Uterus (tissue), 3 donors: ENCODE measurements at regions not wholly inside any gene's neighbourhood (a gene's known extent, or its start where the extent isn't known, plus 50 kb on each side); places are given as distances from the start of the nearest gene placed in this dataset.

Source experiments
- DNase-seq, 2 donors: peaks; one replicate each; pipeline ENCODE4 v3.0.0-alpha.2; 2019 to 2020
- H3K27ac ChIP-seq, 2 donors: fragments of 200-600 bp; sonication (generic); 1 replicate in 1 of 2; 2 replicates in 1 of 2; pipeline ENCODE4 v1.5.1; 2016 to 2018
- H3K27me3 ChIP-seq, 2 donors: fragments of 200-600 bp; sonication (generic); one replicate each; pipeline ENCODE4 v1.5.1; 2018 to 2019; ENCODE audit warnings: control low read depth in 1 of 2
- H3K36me3 ChIP-seq, 2 donors: fragments of 200-600 bp; sonication (generic); one replicate each; pipeline ENCODE4 v1.5.1; 2019; ENCODE audit warnings: control low read depth in 1 of 2
- H3K4me1 ChIP-seq, 2 donors: fragments of 200-600 bp; sonication (generic); one replicate each; pipeline ENCODE4 v1.5.1; 2018 to 2019; ENCODE audit warnings: control low read depth in 1 of 2
- H3K4me3 ChIP-seq, 2 donors: fragments of 200-600 bp; sonication (generic); 1 replicate in 1 of 2; 2 replicates in 1 of 2; pipeline ENCODE4 v1.5.1; 2018 to 2019; ENCODE audit warnings: mild to moderate bottlenecking in 1 of 2
- H3K9me3 ChIP-seq, 2 donors: fragments of 200-600 bp; sonication (generic); one replicate each; pipeline ENCODE4 v1.5.1; 2019; ENCODE audit warnings: control low read depth in 1 of 2
- POLR2A ChIP-seq, 2 donors: fragments of 450-650 bp; IDR thresholded peaks; one replicate each; pipeline ENCODE4 v1.6.1; 2016; ENCODE audit warnings: antibody characterized with exemption in 2 of 2, mild to moderate bottlenecking in 1 of 2, moderate library complexity in 1 of 2
- intact Hi-C: fragments of 100-400 bp; cut with DNase I; formaldehyde crosslinking; loops from one replicate; pipeline ENCODE4 v1.15.1; 2023; ENCODE audit warnings: low total_unique reads
- TF ChIP-seq, protein P1 (sequence below), 4 experiments: fragments of 200-600 bp in 2 of 4; fragments of 450-650 bp in 2 of 4; sonication (generic) in 2 of 4; IDR thresholded peaks; one replicate each; pipeline ENCODE4 v1.5.1; 2016 to 2019; ENCODE audit warnings: antibody characterized with exemption in 4 of 4, mild to moderate bottlenecking in 2 of 4, moderate library complexity in 1 of 4
- donor health status: DM: yes; HTN: yes; CAD: no.

DNA sequence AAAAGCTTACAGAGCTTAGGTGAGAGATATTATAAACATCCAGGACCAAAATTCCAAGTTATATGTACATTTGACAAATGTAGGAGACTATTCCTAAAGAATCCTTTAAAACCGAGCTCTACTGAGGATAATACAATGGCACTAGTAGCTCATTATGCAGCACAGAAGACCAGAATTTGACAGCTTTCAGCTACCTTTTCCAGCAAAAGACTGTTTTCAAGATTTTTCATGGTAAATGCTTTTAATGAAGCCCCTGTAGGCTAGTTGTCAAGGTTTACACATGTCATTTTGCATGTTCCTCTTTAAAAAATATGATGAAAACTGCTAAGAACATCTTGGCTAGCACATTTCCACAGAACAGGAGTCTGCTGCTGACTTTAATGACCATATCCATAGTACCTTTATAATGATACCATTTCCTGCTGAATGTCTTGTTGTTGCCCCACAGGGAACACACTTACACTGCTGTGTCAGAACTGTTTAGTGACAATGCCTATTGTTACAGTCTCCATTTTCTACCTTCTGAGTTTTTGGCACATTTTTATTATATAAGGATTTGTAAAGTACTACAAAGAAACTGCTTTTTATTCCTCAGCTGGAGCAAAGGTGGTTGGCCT is 1382.3 kb downstream of the RAPGEF2 start:
- TF ChIP-seq, protein P1, sequence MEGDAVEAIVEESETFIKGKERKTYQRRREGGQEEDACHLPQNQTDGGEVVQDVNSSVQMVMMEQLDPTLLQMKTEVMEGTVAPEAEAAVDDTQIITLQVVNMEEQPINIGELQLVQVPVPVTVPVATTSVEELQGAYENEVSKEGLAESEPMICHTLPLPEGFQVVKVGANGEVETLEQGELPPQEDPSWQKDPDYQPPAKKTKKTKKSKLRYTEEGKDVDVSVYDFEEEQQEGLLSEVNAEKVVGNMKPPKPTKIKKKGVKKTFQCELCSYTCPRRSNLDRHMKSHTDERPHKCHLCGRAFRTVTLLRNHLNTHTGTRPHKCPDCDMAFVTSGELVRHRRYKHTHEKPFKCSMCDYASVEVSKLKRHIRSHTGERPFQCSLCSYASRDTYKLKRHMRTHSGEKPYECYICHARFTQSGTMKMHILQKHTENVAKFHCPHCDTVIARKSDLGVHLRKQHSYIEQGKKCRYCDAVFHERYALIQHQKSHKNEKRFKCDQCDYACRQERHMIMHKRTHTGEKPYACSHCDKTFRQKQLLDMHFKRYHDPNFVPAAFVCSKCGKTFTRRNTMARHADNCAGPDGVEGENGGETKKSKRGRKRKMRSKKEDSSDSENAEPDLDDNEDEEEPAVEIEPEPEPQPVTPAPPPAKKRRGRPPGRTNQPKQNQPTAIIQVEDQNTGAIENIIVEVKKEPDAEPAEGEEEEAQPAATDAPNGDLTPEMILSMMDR (IDR thresholded peaks at IDR 0.05): no peak
- no peak for TF ChIP-seq POLR2A (IDR thresholded peaks at IDR 0.05)
- H3K27ac ChIP-seq: no peak overlapping the region
- no peak for DNase-seq
- intact Hi-C loops: no loop called here
- no peaks in the 10 kb centered on the region for H3K36me3 ChIP-seq
- H3K27me3 ChIP-seq: no peaks in the 10 kb centered on the region
- H3K4me1 ChIP-seq: no peaks in the 10 kb centered on the region
- H3K4me3 ChIP-seq: no peak overlapping the region
- H3K9me3 ChIP-seq: no peaks in the 10 kb centered on the region

DNA sequence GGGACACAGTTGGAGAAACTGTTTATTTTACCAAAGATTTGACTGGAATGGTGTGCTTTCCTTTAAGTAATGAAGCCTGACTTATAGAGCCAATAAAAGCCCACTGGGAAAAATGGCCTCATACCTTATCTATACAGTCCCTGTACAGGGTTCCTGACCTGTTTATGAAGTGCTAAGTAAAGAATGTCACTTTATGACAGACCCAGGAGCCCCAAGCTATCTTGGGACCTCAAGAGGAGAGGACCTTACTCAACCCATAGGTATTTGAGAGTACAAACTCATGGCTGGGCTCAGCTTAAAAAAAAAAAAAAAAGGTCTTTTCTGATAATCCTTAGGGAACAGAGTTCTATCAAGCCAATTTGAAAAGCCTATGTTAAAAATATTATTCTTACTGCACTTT is 1389.3 kb downstream of the RAPGEF2 start:
- TF ChIP-seq, protein P1 (IDR thresholded peaks at IDR 0.05): no peak
- TF ChIP-seq POLR2A (IDR thresholded peaks at IDR 0.05): no peak
- no peaks in the 10 kb centered on the region for H3K9me3 ChIP-seq
- H3K4me1 ChIP-seq: no peaks in the 10 kb centered on the region
- intact Hi-C loops: no loop called here
- no peak for DNase-seq
- H3K36me3 ChIP-seq: no peaks in the 10 kb centered on the region
- H3K27me3 ChIP-seq: no peaks in the 10 kb centered on the region
- no peak overlapping the region for H3K4me3 ChIP-seq
- H3K27ac ChIP-seq: no peak overlapping the region

DNA sequence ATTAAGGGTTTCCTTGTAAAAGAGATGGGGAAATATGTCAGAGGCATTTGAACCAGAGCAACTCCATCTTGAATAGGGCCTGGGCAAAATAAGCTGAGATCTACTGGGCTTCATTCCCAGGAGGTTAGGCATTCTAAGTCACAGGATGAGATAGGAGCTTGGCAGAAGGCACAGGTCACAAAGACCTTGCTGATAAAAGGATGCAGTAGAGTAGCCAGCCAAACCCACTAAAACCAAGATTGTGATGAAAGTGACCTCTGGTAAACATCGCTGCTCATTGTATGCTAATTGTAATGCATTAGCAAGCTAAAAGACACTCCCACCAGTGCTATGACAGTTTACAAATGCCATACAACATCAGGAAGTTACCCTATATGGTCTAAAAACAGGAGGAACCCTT is 1390.3 kb downstream of the RAPGEF2 start:
- TF ChIP-seq POLR2A (IDR thresholded peaks at IDR 0.05): no peak
- TF ChIP-seq, protein P1 (IDR thresholded peaks at IDR 0.05): no peak
- intact Hi-C loops: no loop called here
- Histone ChIP-seq H3K27me3 (no peaks in the 10 kb centered on the region), H3K36me3 (no peaks in the 10 kb centered on the region), H3K4me1 (no peaks in the 10 kb centered on the region), H3K27ac (no peak overlapping the region), H3K4me3 (no peak overlapping the region), H3K9me3 (no peaks in the 10 kb centered on the region)
- DNase-seq: no peak

DNA sequence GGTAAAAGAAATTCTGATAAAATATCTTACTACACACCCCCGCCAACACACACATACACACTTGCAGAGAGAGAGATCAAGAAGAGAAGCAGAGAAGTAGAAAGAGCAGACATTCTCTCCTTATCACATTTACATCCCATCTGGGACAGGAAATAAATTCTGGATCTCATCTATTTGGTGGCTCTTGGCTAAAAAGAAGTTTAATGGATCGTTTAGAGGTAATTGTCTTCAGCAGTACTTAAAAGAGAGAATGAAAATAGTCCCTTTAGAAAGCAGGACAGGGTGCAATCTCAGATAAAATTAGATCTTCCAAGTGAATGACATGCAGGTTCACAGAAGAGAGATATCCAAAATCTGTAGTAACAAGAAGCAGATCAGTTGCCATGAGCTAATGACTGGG is 1392.5 kb downstream of the RAPGEF2 start:
- no peaks in the 10 kb centered on the region for H3K9me3 ChIP-seq
- intact Hi-C loops: no loop called here

DNA sequence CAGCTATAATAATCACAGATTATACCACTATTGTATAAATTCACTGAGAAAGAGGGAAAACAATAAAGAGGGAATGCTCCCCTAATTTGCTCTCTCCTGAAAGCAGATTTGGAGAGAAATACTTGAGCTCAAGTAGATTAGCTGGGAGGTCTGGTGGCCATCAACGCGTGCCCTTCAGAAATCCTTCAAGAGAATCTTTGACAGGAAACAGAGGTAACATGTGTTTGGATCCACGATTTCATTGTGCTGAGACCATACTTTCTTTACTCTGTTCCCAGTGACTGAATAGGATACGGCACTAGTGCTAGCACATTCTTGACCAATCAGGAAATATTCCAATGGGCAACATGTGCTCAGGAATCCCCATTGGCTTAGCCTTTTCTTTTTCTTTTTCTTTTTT is 1395.3 kb downstream of the RAPGEF2 start:
- Histone ChIP-seq H3K4me3 (no peak overlapping the region), H3K27ac (no peak overlapping the region), H3K9me3 (no peaks in the 10 kb centered on the region), H3K27me3 (no peaks in the 10 kb centered on the region), H3K4me1 (no peaks in the 10 kb centered on the region), H3K36me3 (no peaks in the 10 kb centered on the region)
- TF ChIP-seq, protein P1 (IDR thresholded peaks at IDR 0.05): no peak
- no peak for TF ChIP-seq POLR2A (IDR thresholded peaks at IDR 0.05)
- DNase-seq: no peak
- intact Hi-C loops: no loop called here

More for the DNA sequence above, 1392.5 kb downstream of the RAPGEF2 start:
- DNase-seq: no peak
- H3K27me3 ChIP-seq: no peaks in the 10 kb centered on the region
- no peak overlapping the region for H3K4me3 ChIP-seq
- TF ChIP-seq POLR2A (IDR thresholded peaks at IDR 0.05): no peak
- TF ChIP-seq, protein P1 (IDR thresholded peaks at IDR 0.05): no peak
- no peaks in the 10 kb centered on the region for H3K36me3 ChIP-seq
- no peak overlapping the region for H3K27ac ChIP-seq
- no peaks in the 10 kb centered on the region for H3K4me1 ChIP-seq
